ENCODE measurements at regions not wholly inside any gene's neighbourhood (a gene's known extent, or its start where the extent isn't known, plus 50 kb on each side); places are given as distances from the start of the nearest gene placed in this dataset.

DNA sequence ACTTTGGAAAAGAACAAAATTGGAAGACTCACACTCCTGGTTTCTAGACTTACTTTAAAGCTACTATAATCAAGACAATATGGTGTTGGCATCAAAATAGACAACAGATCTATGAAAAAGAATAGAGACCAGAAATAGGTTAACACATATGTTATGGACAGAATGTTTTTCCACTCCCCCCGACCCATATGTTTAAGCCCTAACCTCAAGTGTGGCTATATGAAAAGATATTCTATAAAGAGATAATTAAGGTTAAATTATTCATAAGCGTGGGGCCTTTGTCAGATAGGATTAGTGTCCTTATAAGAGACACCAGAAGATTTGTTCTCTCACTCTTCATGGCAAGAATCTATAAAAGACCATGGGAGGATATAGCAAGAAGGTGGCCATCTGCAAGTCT is 440.0 kb downstream of the AASDHPPT start:
- Histone ChIP-seq H2AFZ (ENCODE audit: low read depth, low read length) (no peak overlapping the region), H3K9ac (ENCODE audit: low read length) (no peak overlapping the region), H3K36me3 (ENCODE audit: insufficient read depth, low read length) (no peaks in the 10 kb centered on the region), H3K79me2 (ENCODE audit: insufficient read depth, low read length) (no peaks in the 10 kb centered on the region), H4K20me1 (ENCODE audit: insufficient read depth, low read length) (no peaks in the 10 kb centered on the region), H3K4me1 (ENCODE audit: insufficient read depth, low read length) (no peaks in the 10 kb centered on the region), H3K27me3 (ENCODE audit: insufficient read depth, low read length) (no peaks in the 10 kb centered on the region), H3K9me3 (ENCODE audit: insufficient read depth, low read depth, low read length) (no peaks in the 10 kb centered on the region), H3K4me3 (ENCODE audit: insufficient read depth, low read depth, low read length) (no peak overlapping the region), H3K4me2 (ENCODE audit: low read length) (no peak overlapping the region), H3K27ac (ENCODE audit: low read depth, low read length) (no peak overlapping the region)
- H3K36me3 Mint-ChIP-seq (ENCODE audit: low read depth, unreplicated experiment): no peaks in the 10 kb centered on the region
- DNase-seq (ENCODE audit: low read depth) (no peak), FAIRE-seq (no peak)
- no peak overlapping the region for H3K27ac Mint-ChIP-seq (ENCODE audit: unreplicated experiment)
- no peaks in the 10 kb centered on the region for H3K9me3 Mint-ChIP-seq (ENCODE audit: unreplicated experiment)
- no peaks in the 10 kb centered on the region for H3K4me1 Mint-ChIP-seq (ENCODE audit: low read depth, unreplicated experiment)
- no peaks in the 10 kb centered on the region for H3K27me3 Mint-ChIP-seq (ENCODE audit: low read depth, unreplicated experiment)
- H3K4me3 Mint-ChIP-seq (ENCODE audit: unreplicated experiment): no peak overlapping the region
- TF ChIP-seq CTCF (IDR thresholded peaks at IDR 0.05; ENCODE audit: insufficient read depth, low read depth, low read length) (no peak), EZH2 (IDR thresholded peaks at IDR 0.05; ENCODE audit: insufficient read depth, low read length) (no peak)

DNA sequence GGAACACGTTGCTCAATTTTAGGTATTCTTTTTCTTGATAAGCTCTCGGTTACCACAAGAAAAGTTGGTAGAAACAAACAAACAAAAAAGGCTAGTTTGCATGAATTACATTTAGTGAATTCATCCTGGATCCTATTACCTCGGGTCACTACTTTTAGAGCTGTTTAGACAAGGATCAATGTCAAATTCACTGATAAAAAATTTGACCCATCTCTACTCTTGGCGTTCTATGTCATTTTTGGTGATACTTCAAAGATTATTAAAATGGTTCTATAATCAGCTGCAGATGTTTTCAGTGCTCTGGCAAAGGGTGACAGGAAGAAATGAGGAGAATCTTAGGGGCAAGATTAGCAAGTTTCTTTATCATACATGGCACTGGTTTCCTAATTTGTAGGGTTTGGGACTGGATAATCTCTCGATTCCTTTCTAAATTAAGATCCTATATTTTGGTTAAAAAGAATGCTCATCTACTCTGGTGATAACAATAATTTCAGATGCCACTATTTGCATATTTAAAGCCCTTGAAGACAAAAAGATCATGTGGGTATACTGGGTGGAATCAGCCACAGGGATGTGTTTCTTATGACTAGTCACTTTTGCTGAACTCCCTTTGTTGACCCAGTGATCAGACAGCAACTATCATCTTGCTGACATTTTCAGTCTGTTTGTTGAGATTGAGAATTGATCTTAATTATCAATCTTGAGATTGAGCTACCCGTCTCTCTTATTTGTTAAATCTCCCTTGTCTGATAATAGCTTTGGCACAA is 442.9 kb downstream of the AASDHPPT start:
- H3K4me3 Mint-ChIP-seq (ENCODE audit: unreplicated experiment): no peak overlapping the region
- H3K27me3 Mint-ChIP-seq (ENCODE audit: low read depth, unreplicated experiment): no peaks in the 10 kb centered on the region
- TF ChIP-seq EZH2 (IDR thresholded peaks at IDR 0.05; ENCODE audit: insufficient read depth, low read length) (no peak), CTCF (IDR thresholded peaks at IDR 0.05; ENCODE audit: insufficient read depth, low read depth, low read length) (no peak)
- Histone ChIP-seq H3K27ac (ENCODE audit: low read depth, low read length) (no peak overlapping the region), H3K36me3 (ENCODE audit: insufficient read depth, low read length) (no peaks in the 10 kb centered on the region), H3K4me1 (ENCODE audit: insufficient read depth, low read length) (no peaks in the 10 kb centered on the region), H2AFZ (ENCODE audit: low read depth, low read length) (no peak overlapping the region), H3K4me3 (ENCODE audit: insufficient read depth, low read depth, low read length) (no peak overlapping the region), H3K79me2 (ENCODE audit: insufficient read depth, low read length) (no peaks in the 10 kb centered on the region), H3K27me3 (ENCODE audit: insufficient read depth, low read length) (no peaks in the 10 kb centered on the region), H3K9ac (ENCODE audit: low read length) (no peak overlapping the region), H3K9me3 (ENCODE audit: insufficient read depth, low read depth, low read length) (no peaks in the 10 kb centered on the region), H4K20me1 (ENCODE audit: insufficient read depth, low read length) (no peaks in the 10 kb centered on the region), H3K4me2 (ENCODE audit: low read length) (no peak overlapping the region)
- no peak overlapping the region for H3K27ac Mint-ChIP-seq (ENCODE audit: unreplicated experiment)
- DNase-seq (ENCODE audit: low read depth) (no peak), FAIRE-seq (no peak)
- H3K4me1 Mint-ChIP-seq (ENCODE audit: low read depth, unreplicated experiment): no peaks in the 10 kb centered on the region
- no peaks in the 10 kb centered on the region for H3K36me3 Mint-ChIP-seq (ENCODE audit: low read depth, unreplicated experiment)
- H3K9me3 Mint-ChIP-seq (ENCODE audit: unreplicated experiment): no peaks in the 10 kb centered on the region

- no peaks in the 10 kb centered on the region for H3K27me3 Mint-ChIP-seq (ENCODE audit: low read depth, unreplicated experiment)
- H3K36me3 Mint-ChIP-seq (ENCODE audit: low read depth, unreplicated experiment): no peaks in the 10 kb centered on the region
- no peaks in the 10 kb centered on the region for H3K4me1 Mint-ChIP-seq (ENCODE audit: low read depth, unreplicated experiment)
- Histone ChIP-seq H3K4me2 (ENCODE audit: low read length) (no peak overlapping the region), H2AFZ (ENCODE audit: low read depth, low read length) (no peak overlapping the region), H3K9ac (ENCODE audit: low read length) (no peak overlapping the region), H3K9me3 (ENCODE audit: insufficient read depth, low read depth, low read length) (no peaks in the 10 kb centered on the region), H3K79me2 (ENCODE audit: insufficient read depth, low read length) (no peaks in the 10 kb centered on the region), H3K36me3 (ENCODE audit: insufficient read depth, low read length) (no peaks in the 10 kb centered on the region), H3K27ac (ENCODE audit: low read depth, low read length) (no peak overlapping the region), H3K4me1 (ENCODE audit: insufficient read depth, low read length) (no peaks in the 10 kb centered on the region), H3K4me3 (ENCODE audit: insufficient read depth, low read depth, low read length) (no peak overlapping the region), H4K20me1 (ENCODE audit: insufficient read depth, low read length) (no peaks in the 10 kb centered on the region), H3K27me3 (ENCODE audit: insufficient read depth, low read length) (no peaks in the 10 kb centered on the region)
- H3K4me3 Mint-ChIP-seq (ENCODE audit: unreplicated experiment): no peak overlapping the region
- H3K27ac Mint-ChIP-seq (ENCODE audit: unreplicated experiment): no peak overlapping the region
- no peaks in the 10 kb centered on the region for H3K9me3 Mint-ChIP-seq (ENCODE audit: unreplicated experiment)
- FAIRE-seq (no peak), DNase-seq (ENCODE audit: low read depth) (no peak)
- TF ChIP-seq EZH2 (IDR thresholded peaks at IDR 0.05; ENCODE audit: insufficient read depth, low read length) (no peak), CTCF (IDR thresholded peaks at IDR 0.05; ENCODE audit: insufficient read depth, low read depth, low read length) (no peak)
These were observed 443.5 kb downstream of the AASDHPPT start for GRCh38 chr11:106520920-106521319.

Measured in astrocyte (in vitro differentiated cells and primary cell).